ENCODE measurements at regions not wholly inside any gene's neighbourhood (a gene's known extent, or its start where the extent isn't known, plus 50 kb on each side); places are given as distances from the start of the nearest gene placed in this dataset.

DNA sequence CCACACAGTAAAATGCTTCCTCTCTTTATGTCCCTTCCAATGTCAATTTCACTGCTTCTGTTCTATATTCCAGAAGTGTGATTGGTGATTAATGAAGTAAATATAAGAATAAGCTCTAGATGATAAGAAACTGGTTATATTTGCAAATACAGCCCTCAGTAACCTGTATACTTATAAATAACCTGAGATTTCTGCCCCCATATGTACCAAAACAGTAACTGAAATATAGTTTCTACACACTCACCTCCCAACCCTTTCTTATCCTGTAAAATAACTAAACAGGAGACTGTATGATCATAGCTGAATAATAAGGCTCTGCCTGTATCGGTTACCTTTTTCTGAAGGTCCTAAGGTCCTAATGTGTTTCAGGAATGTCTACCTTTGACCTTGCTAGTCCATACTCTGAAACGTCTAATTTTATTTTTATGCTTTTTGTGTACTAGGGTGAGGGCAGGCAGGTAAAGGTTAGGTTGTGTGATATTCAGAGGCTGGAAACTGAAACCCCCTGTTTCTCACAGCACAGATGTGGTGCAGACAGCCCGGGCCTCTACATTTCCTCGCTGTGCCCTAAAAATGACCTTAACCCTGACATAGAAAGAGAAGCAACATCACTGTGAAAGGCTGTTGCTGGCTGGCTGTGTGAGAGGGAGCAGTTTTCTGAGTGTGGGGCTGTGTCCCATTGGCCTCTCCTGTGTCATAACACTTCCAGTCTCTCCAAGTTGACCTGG, 378.8 kb downstream of the CENPW start:
- H3K9me2 ChIP-seq (replicated peaks; ENCODE audit: control insufficient read depth, low read length): no peaks in the 10 kb centered on the region
- TF ChIP-seq EZH2phosphoT487 (IDR thresholded peaks at IDR 0.05; ENCODE audit: borderline replicate concordance, low read length): no peak
- TF ChIP-seq, protein P1, sequence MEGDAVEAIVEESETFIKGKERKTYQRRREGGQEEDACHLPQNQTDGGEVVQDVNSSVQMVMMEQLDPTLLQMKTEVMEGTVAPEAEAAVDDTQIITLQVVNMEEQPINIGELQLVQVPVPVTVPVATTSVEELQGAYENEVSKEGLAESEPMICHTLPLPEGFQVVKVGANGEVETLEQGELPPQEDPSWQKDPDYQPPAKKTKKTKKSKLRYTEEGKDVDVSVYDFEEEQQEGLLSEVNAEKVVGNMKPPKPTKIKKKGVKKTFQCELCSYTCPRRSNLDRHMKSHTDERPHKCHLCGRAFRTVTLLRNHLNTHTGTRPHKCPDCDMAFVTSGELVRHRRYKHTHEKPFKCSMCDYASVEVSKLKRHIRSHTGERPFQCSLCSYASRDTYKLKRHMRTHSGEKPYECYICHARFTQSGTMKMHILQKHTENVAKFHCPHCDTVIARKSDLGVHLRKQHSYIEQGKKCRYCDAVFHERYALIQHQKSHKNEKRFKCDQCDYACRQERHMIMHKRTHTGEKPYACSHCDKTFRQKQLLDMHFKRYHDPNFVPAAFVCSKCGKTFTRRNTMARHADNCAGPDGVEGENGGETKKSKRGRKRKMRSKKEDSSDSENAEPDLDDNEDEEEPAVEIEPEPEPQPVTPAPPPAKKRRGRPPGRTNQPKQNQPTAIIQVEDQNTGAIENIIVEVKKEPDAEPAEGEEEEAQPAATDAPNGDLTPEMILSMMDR (IDR thresholded peaks at IDR 0.05; ENCODE audit: low read depth, low read length, poor library complexity, severe bottlenecking): no peak
- H3K4me3 ChIP-seq (ENCODE audit: low read length): no peak overlapping the region
- H3K9me3 ChIP-seq (ENCODE audit: control insufficient read depth, insufficient read depth, low read length): no peaks in the 10 kb centered on the region
- no peaks in the 10 kb centered on the region for H3F3A ChIP-seq (ENCODE audit: control insufficient read depth, insufficient read depth)
- no peak overlapping the region for H3K4me2 ChIP-seq (ENCODE audit: low read length)
- no peaks in the 10 kb centered on the region for H3K4me1 ChIP-seq (ENCODE audit: control insufficient read depth, low read length)
- no peaks in the 10 kb centered on the region for H3K36me3 ChIP-seq (ENCODE audit: control insufficient read depth, low read length)
- no peaks in the 10 kb centered on the region for H3K79me2 ChIP-seq (ENCODE audit: control insufficient read depth, low read length)
- no peaks in the 10 kb centered on the region for H4K20me1 ChIP-seq (ENCODE audit: control insufficient read depth, insufficient read depth, low read depth, low read length)
- no peaks in the 10 kb centered on the region for H3K27me3 ChIP-seq (ENCODE audit: control insufficient read depth, low read length)
- no peak overlapping the region for H3K27ac ChIP-seq (ENCODE audit: low read depth, low read length)

DNA sequence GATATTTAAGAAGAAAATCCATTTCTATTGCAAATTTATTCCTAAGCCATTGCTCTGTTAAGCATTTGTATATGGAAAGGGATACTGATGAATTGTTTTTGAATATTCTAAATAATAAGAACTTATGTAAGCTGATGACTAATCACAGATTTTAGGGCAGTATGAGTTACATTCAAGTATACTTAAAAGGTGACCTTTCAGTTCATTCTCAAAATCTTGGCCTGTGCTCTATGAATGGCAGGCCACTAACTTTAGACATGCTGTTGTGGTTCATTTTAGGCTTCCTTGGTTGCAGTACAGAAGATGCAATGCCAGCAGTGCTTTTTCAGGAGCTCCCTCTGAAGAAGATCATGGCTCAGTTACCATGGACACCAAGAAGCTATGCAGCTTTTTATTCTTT, 380.4 kb downstream of the CENPW start:
- H3K4me3 ChIP-seq (ENCODE audit: low read length): no peak overlapping the region

DNA sequence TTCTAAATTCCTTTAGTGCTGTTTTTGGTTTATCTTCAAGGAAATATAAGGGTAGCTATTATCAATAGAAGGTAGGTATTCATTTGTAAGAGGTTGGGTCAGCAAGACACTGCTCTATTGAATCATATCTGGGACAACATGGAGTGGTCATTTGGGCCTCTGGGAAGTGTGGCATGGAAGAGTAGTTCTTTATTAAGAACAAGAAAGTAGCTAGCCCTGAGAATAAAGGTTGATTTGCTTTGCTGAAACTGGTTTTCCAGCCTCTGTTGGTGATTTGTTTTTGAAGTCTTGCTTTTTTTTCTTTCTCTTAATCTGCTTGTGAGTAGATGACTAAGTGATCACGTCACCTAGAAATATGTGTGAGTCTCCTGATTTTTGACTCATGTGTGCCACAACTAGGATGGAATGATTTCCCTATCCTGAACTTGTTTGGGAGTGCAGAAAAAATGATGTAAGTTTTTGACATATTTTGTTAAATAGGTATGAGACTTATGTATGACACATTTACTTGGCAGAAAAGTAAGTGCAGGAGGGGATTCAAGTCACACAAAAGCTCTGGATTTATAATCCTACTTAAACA, 381.8 kb downstream of the CENPW start:
- TF ChIP-seq, protein P1 (IDR thresholded peaks at IDR 0.05; ENCODE audit: low read depth, low read length, poor library complexity, severe bottlenecking): no peak
- no peak for TF ChIP-seq EZH2phosphoT487 (IDR thresholded peaks at IDR 0.05; ENCODE audit: borderline replicate concordance, low read length)
- no peaks in the 10 kb centered on the region for H3K36me3 ChIP-seq (ENCODE audit: control insufficient read depth, low read length)
- H3K27me3 ChIP-seq (ENCODE audit: control insufficient read depth, low read length): no peaks in the 10 kb centered on the region
- no peaks in the 10 kb centered on the region for H3K4me1 ChIP-seq (ENCODE audit: control insufficient read depth, low read length)
- H3K4me3 ChIP-seq (ENCODE audit: low read length): no peak overlapping the region
- H3K79me2 ChIP-seq (ENCODE audit: control insufficient read depth, low read length): no peaks in the 10 kb centered on the region
- no peaks in the 10 kb centered on the region for H3K9me2 ChIP-seq (replicated peaks; ENCODE audit: control insufficient read depth, low read length)
- H3K27ac ChIP-seq (ENCODE audit: low read depth, low read length): no peak overlapping the region
- no peak overlapping the region for H3K4me2 ChIP-seq (ENCODE audit: low read length)
- no peaks in the 10 kb centered on the region for H3K9me3 ChIP-seq (ENCODE audit: control insufficient read depth, insufficient read depth, low read length)
- no peaks in the 10 kb centered on the region for H4K20me1 ChIP-seq (ENCODE audit: control insufficient read depth, insufficient read depth, low read depth, low read length)
- no peaks in the 10 kb centered on the region for H3F3A ChIP-seq (ENCODE audit: control insufficient read depth, insufficient read depth)

More for the DNA sequence above, 380.4 kb downstream of the CENPW start:
- TF ChIP-seq, protein P1 (IDR thresholded peaks at IDR 0.05; ENCODE audit: low read depth, low read length, poor library complexity, severe bottlenecking): no peak
- no peak for TF ChIP-seq EZH2phosphoT487 (IDR thresholded peaks at IDR 0.05; ENCODE audit: borderline replicate concordance, low read length)
- no peaks in the 10 kb centered on the region for H3F3A ChIP-seq (ENCODE audit: control insufficient read depth, insufficient read depth)
- H3K9me2 ChIP-seq (replicated peaks; ENCODE audit: control insufficient read depth, low read length): no peaks in the 10 kb centered on the region
- H3K9me3 ChIP-seq (ENCODE audit: control insufficient read depth, insufficient read depth, low read length): no peaks in the 10 kb centered on the region
- H3K4me2 ChIP-seq (ENCODE audit: low read length): no peak overlapping the region
- no peaks in the 10 kb centered on the region for H3K4me1 ChIP-seq (ENCODE audit: control insufficient read depth, low read length)
- no peaks in the 10 kb centered on the region for H3K79me2 ChIP-seq (ENCODE audit: control insufficient read depth, low read length)
- no peak overlapping the region for H3K27ac ChIP-seq (ENCODE audit: low read depth, low read length)
- H3K36me3 ChIP-seq (ENCODE audit: control insufficient read depth, low read length): no peaks in the 10 kb centered on the region
- H3K27me3 ChIP-seq (ENCODE audit: control insufficient read depth, low read length): no peaks in the 10 kb centered on the region
- no peaks in the 10 kb centered on the region for H4K20me1 ChIP-seq (ENCODE audit: control insufficient read depth, insufficient read depth, low read depth, low read length)
